GM21717 (cell line): ENCODE measurements at regions not wholly inside any gene's neighbourhood (a gene's known extent, or its start where the extent isn't known, plus 50 kb on each side); places are given as distances from the start of the nearest gene placed in this dataset.

Experiments
- ATAC-seq: cut with Tn5 transposase; IDR thresholded peaks from one replicate; pipeline ENCODE4 v1.9.1; 2021; ENCODE audit warnings: mild to moderate bottlenecking, moderate library complexity; ENCODE audit not compliant: unreplicated experiment

DNA sequence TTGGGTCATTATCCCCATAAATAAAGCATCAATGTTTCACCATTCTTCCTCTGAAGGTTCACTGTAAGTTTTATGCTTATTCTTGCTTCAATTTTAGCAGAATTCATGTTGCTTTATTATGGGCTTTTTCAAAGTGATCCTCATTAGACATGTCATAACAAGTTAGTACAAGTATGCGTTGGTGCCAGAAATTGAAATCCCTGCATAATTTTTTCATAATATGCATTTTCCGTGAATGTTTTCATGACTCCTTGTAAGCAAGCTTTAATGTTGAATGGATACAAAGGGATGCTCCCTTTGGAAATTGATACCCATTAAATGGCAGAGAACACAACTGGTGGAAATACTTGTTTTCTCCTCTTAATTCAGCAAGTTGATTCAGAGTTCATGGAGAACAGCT lies 179.7 kb downstream of the ST6GAL2 start:
- no peak for ATAC-seq

DNA sequence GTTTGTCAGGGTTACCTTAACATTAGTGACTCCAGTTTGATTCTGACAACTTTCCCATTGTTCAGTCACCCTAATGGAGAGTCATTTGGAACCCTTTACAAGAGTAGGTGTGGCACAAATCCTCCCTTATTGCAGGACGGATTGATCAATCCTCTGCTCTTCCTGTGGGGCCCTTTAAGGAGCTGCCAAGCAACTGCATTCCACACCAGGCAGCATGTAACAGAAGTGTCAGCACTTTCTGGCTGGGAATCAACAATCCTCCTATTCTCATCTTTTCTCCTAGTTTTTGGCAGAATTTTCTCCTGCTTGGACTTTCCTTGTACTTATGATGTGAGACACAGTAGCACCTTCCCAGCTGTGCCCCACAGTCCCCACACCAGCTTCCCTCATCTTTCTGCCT lies 177.8 kb downstream of the ST6GAL2 start:
- ATAC-seq = no peak

DNA sequence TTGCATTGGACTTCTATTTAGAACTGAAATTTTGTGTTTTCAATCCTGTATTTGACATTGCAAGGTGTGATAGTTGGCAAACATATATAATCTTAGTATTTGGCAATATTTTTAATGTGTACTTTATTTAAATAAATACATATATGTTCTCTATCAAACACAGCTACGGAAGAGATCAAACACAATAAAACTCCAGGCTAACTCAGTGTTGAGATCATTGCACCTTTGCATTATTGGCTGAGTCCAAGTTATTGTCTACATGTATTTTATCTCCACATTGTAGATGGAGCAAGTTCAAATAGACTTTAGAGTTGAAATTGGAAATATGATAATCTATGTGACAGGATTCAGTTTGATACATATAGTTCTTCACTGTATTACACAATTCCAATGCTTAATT lies 176.7 kb downstream of the ST6GAL2 start:
- ATAC-seq = no peak

DNA sequence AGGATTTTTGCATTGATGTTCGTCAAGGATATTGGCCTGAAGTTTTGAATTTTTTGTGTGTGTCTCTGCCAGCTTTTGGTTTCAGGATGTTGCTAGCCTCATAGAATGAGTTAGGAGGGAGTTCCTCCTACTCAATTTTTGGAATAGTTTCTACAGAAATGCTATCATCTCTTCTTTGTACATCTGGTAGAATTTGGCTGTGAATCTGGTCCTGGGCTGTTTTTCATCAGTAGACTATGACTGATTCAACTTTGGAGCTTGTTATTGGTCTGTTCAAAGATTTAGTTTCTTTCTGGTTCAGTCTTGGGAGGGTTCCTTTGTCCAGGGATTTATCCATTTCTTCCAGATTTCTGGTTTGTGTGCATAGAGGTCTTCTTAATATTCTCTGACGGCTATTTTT lies 166.7 kb downstream of the ST6GAL2 start:
- no peak for ATAC-seq

DNA sequence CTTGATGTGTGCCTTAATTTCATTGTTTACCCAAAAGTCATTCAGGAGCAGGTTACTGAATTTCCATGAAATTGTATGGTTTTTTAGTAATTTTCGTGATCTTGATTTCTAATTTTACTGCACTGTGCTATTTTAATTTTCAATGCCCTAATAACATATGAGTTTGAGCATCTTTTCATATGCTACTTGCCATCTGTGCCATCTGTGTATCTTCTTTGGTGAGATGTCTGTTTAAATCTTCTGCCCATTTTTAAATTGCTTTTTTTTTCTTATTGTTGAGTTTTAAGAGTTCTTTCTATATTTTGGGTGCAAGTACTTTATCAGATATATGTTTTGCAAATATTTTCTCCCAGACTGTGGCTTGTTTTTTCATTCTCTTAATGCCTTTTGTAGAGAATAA lies 165.9 kb downstream of the ST6GAL2 start:
- ATAC-seq = no peak

DNA sequence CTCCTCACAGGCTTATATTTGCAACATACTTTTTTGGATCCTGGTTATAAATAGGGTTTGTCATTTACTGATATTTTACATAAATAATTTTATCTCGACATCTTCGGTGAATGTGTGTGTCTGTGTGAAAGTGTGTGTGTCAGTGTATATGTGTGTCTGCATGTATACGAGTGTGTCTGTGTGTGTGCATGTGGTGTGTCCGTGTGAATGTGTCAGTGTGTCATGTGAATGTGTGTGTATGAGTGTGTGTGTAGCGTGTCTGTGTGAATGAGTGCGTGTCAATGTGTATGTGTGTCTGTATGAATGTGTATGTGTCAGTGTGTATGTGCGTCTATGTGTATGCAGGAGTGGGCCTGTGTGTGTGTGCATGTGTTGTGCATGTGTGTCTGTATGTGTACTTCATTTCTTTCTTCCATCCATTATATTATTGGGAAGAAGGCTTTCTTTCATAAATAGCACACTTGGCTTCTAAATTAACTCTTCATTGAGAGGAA lies 161.6 kb downstream of the ST6GAL2 start:
- no peak for ATAC-seq

DNA sequence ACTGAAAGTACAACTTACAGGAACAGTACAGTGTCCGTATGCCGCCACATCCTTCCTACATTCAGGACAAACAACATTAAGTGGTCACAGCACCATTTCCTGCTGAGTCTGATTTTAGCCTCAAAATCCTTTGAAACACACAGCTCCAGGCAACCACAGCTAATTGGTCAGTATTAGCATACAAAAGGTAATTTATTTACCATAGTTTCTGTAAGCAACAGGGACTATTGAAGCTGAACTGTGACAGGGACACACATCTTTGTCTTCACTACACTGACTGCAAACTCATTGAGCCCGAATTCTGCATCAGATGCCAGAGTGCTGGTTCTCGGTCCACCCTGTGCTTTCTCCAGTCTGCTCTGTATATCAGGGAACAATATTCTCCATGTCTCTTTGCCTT lies 151.8 kb downstream of the ST6GAL2 start:
- ATAC-seq = no peak

DNA sequence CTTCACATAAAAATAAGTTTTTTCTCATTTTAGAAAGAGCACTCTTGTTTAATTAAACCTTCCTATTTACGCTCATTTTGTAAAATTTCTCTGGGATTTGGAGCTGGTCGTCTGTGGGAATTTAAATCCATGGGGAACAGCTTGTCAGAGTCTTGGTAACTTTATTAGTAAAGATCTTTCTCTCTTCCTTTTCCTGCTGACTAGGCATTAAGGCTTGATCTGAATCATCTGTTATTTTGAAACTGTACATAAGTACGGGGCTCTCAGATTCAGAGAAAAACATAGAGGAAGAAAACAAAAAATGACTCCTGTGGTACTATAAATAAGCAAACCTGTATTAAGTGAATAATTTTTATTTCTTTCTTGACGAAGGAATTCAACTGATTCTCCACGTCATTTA lies 150.2 kb downstream of the ST6GAL2 start:
- ATAC-seq = no peak

DNA sequence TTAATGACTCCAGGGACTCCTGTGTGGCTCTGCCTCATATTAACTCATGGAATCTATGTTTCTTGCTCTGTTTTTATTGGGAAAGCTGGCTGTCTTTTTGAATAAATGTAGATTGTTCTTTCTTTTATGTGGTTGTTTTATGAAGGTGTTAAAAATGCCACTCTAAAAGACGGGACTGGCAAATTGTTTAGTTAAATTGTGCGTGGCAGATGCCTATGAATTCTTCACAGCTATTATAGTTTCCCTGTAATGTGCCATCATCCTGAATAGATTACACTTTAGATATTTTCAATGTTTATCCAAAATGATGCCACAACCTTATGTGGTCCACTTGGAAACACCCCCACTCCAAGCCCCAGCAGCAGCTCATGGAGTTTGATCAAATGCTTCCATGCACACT lies 149.7 kb downstream of the ST6GAL2 start:
- no peak for ATAC-seq

DNA sequence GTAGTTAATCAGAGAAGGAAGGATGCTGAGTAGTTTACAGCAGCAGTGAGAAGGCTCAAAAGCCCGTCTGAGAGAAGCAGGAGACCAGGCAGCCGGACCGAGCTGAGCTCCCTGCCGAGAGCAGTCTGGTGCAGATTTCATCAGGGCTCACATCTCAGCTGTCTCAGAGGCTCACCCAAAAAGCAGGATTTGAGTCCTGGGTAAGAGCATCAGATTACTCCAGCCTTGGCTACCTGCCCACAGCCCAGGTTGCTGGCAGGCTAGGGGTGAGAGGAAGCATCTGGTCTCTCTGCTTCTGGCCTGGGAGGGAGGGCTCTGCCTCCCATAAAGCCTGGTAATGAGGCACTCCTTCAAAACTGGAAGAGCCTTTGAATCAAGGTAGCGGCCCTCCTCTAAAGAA lies 140.5 kb downstream of the ST6GAL2 start:
- ATAC-seq = no peak

DNA sequence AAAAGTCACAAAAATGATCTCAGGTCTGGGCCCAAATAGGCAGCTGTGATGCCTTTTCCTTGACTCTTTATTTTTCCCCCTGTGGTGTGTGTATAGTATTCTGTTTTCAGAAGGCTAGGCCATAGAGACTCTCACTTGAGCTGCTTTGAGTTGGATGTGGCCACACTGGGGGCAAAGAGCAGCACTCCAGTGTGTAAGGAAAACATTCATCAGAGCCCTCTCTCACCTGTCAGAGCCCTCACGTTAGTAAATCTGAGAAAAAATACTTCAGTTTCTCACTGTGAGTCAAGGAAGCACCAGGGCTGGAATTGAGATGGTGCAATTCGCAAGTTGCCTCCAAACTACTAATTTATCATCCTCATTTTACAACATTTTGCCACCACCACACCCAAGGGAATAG lies 136.1 kb downstream of the ST6GAL2 start:
- no peak for ATAC-seq
